ENCODE measurements at regions not wholly inside any gene's neighbourhood (a gene's known extent, or its start where the extent isn't known, plus 50 kb on each side); places are given as distances from the start of the nearest gene placed in this dataset.

GRCh38 chrX:45773572-45773971 lies 572.9 kb upstream of the DIPK2B start:
- TF ChIP-seq CTCF (IDR thresholded peaks at IDR 0.05) (no peak), POLR2A (IDR thresholded peaks at IDR 0.05) (no peak)

Data from thyroid gland (tissue), 4 donors.